PFSK-1 (cell line): ENCODE measurements at regions not wholly inside any gene's neighbourhood (a gene's known extent, or its start where the extent isn't known, plus 50 kb on each side); places are given as distances from the start of the nearest gene placed in this dataset.

Source experiments
- FOXP2 ChIP-seq: optimal IDR thresholded peaks from 2 replicates; pipeline ENCODE3; 2011; ENCODE audit warnings: borderline replicate concordance, control low read depth, inconsistent platforms; ENCODE audit not compliant: insufficient read depth; ENCODE audit errors: extremely low read length, extremely low read depth
- POLR2AphosphoS5 ChIP-seq: IDR thresholded peaks from 2 replicates; pipeline ENCODE4 v1.6.1; 2012; ENCODE audit warnings: low read depth, mild to moderate bottlenecking, control low read depth, low read length, moderate library complexity
- SIN3A ChIP-seq: IDR thresholded peaks from 2 replicates; pipeline ENCODE4 v1.6.1; 2012; ENCODE audit warnings: mild to moderate bottlenecking, low read length, moderate library complexity, borderline replicate concordance; ENCODE audit not compliant: insufficient read depth
- TAF1 ChIP-seq: IDR thresholded peaks from 2 replicates; pipeline ENCODE4 v1.6.1; 2012; ENCODE audit warnings: low read length, control low read depth, borderline replicate concordance; ENCODE audit not compliant: insufficient read depth
- TF ChIP-seq, protein P1 (sequence below), 2 experiments: IDR thresholded peaks; 2 replicates each; pipeline versions ENCODE4 v1.6.1 to v1.8.0; 2011 to 2012; ENCODE audit warnings: low read depth in 2 of 2, low read length in 2 of 2, control low read depth in 1 of 2, inconsistent platforms in 1 of 2, mild to moderate bottlenecking in 1 of 2, moderate library complexity in 1 of 2; ENCODE audit not compliant: insufficient read depth in 1 of 2

DNA sequence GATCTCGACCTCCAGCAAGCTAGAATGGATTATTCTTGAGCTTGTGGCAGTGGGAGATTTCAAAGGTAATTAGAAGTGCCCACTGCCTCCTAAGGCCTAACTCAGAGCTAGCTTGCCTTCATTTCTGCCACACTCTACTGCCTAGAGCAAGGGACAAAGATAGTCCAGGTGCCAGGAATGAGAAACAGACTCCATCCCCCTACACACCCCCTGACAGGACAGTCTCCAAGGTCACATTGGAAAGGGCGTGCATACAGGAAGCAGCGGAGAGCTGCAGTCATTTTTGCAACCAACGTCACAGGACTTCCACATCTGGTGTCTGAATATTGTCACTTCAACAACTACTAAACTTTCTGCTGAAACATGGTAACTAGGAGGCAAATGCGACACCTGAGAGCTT is 101.0 kb upstream of the SH3BP4 start:
- TF ChIP-seq, protein P1, sequence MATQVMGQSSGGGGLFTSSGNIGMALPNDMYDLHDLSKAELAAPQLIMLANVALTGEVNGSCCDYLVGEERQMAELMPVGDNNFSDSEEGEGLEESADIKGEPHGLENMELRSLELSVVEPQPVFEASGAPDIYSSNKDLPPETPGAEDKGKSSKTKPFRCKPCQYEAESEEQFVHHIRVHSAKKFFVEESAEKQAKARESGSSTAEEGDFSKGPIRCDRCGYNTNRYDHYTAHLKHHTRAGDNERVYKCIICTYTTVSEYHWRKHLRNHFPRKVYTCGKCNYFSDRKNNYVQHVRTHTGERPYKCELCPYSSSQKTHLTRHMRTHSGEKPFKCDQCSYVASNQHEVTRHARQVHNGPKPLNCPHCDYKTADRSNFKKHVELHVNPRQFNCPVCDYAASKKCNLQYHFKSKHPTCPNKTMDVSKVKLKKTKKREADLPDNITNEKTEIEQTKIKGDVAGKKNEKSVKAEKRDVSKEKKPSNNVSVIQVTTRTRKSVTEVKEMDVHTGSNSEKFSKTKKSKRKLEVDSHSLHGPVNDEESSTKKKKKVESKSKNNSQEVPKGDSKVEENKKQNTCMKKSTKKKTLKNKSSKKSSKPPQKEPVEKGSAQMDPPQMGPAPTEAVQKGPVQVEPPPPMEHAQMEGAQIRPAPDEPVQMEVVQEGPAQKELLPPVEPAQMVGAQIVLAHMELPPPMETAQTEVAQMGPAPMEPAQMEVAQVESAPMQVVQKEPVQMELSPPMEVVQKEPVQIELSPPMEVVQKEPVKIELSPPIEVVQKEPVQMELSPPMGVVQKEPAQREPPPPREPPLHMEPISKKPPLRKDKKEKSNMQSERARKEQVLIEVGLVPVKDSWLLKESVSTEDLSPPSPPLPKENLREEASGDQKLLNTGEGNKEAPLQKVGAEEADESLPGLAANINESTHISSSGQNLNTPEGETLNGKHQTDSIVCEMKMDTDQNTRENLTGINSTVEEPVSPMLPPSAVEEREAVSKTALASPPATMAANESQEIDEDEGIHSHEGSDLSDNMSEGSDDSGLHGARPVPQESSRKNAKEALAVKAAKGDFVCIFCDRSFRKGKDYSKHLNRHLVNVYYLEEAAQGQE (IDR thresholded peaks at IDR 0.05; ENCODE audit: insufficient read depth in 1 of 2, low read depth in 2 of 2, low read length in 2 of 2) = no peak
- no peak for TF ChIP-seq TAF1
- no peak for TF ChIP-seq SIN3A
- no peak for TF ChIP-seq POLR2AphosphoS5
- TF ChIP-seq FOXP2 = no peak

DNA sequence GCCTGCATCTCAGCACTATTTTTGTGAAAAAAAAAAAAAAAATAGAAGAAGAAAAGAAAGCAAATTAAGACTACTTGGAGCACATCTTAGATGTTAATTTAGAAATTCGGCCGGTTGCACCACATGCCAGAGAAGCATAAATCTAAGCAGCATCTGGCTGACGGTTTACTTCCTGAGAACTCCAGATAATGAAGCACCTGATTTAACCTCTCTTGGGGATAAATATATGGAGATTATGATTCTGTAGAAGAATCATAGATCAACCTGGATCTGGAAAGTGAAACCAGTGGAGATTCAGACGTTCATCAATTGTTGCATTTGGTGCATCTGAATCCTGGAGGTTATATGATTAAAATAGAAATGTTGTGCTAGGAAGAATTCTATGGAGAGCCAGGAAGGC is 102.1 kb upstream of the SH3BP4 start:
- no peak for TF ChIP-seq POLR2AphosphoS5
- TF ChIP-seq TAF1 = no peak
- TF ChIP-seq, protein P1 (IDR thresholded peaks at IDR 0.05; ENCODE audit: insufficient read depth in 1 of 2, low read depth in 2 of 2, low read length in 2 of 2) = no peak
- TF ChIP-seq FOXP2 = no peak
- no peak for TF ChIP-seq SIN3A

DNA sequence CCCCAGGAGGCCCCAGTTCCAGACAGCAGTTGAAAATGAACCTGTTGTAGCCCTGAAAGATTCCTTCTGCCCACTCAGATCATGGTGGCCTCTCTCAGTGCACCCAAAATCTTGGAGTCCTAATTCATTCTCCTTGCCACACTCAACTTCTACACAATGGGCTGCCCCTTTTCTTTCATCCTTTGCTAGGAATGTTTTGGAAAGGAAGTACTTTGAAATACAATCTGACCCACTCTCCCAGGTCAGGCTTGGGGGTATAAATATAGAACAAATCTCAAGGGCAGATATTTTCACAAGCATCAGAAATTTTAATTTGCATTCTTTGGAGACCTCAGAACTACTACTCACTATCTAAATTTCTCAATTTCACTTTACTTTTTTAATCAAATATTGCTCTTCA is 103.2 kb upstream of the SH3BP4 start:
- TF ChIP-seq POLR2AphosphoS5 (no peak), SIN3A (no peak), TAF1 (no peak), FOXP2 (no peak)
- TF ChIP-seq, protein P1 (IDR thresholded peaks at IDR 0.05; ENCODE audit: insufficient read depth in 1 of 2, low read depth in 2 of 2, low read length in 2 of 2) = no peak

DNA sequence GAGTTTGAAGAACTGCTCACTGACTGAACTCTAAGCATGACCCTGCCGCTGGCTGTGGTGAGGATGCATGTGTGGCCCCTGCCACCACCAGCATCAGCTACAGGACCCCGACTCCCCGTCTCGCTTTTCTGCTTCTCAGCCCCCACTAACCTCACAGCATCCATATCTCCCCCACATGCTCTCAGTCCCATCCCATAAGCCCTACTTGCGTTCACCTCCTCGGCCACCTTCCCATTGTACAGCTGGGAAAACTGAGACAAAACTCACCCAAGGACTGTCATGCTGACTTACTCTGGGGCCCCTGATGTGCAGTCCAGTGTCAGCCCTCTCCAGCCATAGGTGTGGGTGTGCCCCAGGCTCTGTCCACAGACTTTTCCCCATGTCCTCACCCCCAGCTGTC is 104.2 kb upstream of the SH3BP4 start:
- TF ChIP-seq, protein P1 (IDR thresholded peaks at IDR 0.05; ENCODE audit: insufficient read depth in 1 of 2, low read depth in 2 of 2, low read length in 2 of 2) = no peak
- TF ChIP-seq TAF1 = no peak
- no peak for TF ChIP-seq FOXP2
- no peak for TF ChIP-seq SIN3A
- TF ChIP-seq POLR2AphosphoS5 = no peak

DNA sequence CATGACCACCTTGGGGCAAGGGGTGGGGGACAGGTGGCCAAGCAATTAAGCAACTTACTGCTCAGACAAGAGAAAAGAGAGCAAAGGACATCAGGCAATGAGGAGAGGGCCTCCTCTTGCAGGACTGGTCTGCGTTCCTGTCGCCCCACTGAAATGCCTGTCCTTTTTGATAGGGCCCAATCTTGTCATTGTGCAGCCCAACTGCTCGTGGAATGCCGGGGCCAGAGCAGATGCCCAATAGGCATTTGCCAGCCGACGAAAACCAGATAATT is 104.5 kb upstream of the SH3BP4 start:
- no peak for TF ChIP-seq SIN3A
